GM12874 (cell line): ENCODE measurements at regions not wholly inside any gene's neighbourhood (a gene's known extent, or its start where the extent isn't known, plus 50 kb on each side); places are given as distances from the start of the nearest gene placed in this dataset.

Source experiments
- TF ChIP-seq, protein P1 (sequence below): IDR thresholded peaks from 2 replicates; pipeline ENCODE4 v1.5.1; 2011; ENCODE audit warnings: low read depth, mild to moderate bottlenecking, control low read depth, low read length, moderate library complexity; ENCODE audit not compliant: insufficient read depth

DNA sequence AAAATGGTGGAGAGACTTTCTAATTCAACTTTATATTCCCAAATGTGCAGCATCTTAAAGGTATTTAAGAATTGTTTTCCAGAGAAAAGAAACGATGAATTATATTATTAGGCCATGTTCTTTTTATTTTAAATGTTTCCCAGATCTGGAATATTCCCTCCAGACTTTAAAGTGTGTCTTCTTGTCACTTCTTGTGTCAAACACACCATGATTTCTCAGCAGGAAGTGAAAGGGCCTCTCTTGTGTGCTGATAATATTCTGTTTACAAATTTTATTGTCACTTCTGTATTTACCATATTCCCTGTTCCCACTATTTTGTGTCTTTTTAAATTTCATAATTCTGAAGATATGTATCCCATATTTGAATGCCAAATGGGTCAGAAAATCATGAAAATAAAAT lies 455.0 kb upstream of the FLRT2 start:
- TF ChIP-seq, protein P1, sequence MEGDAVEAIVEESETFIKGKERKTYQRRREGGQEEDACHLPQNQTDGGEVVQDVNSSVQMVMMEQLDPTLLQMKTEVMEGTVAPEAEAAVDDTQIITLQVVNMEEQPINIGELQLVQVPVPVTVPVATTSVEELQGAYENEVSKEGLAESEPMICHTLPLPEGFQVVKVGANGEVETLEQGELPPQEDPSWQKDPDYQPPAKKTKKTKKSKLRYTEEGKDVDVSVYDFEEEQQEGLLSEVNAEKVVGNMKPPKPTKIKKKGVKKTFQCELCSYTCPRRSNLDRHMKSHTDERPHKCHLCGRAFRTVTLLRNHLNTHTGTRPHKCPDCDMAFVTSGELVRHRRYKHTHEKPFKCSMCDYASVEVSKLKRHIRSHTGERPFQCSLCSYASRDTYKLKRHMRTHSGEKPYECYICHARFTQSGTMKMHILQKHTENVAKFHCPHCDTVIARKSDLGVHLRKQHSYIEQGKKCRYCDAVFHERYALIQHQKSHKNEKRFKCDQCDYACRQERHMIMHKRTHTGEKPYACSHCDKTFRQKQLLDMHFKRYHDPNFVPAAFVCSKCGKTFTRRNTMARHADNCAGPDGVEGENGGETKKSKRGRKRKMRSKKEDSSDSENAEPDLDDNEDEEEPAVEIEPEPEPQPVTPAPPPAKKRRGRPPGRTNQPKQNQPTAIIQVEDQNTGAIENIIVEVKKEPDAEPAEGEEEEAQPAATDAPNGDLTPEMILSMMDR = no peak

- TF ChIP-seq, protein P1 = no peak
Observed at GRCh38 chr14:85075694-85076476, 454.1 kb upstream of the FLRT2 start.

DNA sequence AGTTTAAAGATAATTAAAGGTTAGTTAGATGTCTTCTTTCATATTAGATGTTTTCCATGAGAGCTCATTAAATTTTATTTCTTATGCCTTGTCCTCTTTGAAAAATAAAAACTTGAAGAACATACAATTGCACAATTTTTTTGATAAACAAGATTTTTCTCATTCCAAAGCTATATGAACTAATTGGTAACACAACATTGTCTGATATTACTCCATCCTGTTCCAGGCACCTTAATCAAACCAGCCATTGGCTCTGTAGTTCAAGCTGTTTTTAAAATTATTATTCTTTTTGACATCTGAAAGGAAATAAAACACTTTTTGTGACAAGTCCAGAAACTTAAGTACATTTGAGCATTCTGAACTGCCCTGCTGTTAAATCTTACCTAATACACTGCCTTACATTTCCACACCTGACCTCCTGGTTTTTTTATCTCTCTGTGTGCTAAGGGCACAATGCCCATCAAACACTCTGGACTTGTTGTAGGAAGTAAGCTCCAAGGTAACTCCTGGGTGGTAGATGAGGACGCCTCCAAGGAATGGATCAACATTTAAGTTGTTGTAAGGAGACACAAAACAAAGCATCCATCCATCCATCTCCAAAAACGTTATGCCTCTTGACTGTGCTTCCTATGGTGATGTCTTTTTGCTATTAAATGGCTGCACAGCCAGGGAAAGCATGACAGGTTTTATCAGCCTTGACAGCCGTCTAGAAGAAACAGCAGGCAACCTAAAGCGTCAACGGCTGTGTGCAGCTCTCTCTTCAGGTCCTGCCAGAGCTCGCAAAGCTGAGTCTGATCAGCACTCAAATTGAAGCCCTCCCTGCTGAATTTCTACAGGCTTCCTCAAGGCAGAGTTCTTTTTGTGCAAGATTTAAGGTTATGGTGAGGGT lies 449.9 kb upstream of the FLRT2 start:
- TF ChIP-seq, protein P1 = no peak

DNA sequence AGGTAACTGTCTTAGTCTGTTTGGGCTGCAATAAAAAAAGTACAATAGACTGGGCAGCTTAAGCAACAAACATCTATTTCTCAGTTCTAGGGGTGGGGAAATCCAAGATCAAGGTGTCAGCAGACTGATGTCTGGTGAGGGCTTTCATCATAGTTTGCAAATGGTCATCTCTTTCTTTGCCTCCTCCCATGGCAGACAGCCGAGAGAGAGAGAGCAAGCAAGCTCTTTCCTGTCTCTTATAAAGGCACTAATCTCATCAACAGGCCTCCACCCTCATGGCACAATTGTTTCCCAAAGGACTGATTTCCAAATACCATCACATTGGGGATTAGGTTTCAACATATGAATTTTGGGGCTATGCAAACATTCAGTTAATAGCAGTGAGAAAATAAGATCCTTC lies 445.6 kb upstream of the FLRT2 start:
- TF ChIP-seq, protein P1 = no peak

- TF ChIP-seq, protein P1 = no peak
Observed at GRCh38 chr14:85085981-85086380, 444.0 kb upstream of the FLRT2 start.

- TF ChIP-seq, protein P1 = no peak
Observed at GRCh38 chr14:85087201-85087600, 442.7 kb upstream of the FLRT2 start.

- TF ChIP-seq, protein P1 = no peak
Observed at GRCh38 chr14:85088192-85088591, 441.8 kb upstream of the FLRT2 start.
